ENCODE measurements at regions not wholly inside any gene's neighbourhood (a gene's known extent, or its start where the extent isn't known, plus 50 kb on each side); places are given as distances from the start of the nearest gene placed in this dataset.
A peak's percentile ranks its signal among the peaks of the same experiment; 100 is the strongest.
"Not testable (repeated sequence)": the region's sequence is repeated elsewhere in the genome, so short reads cannot be mapped to it uniquely, and the experiment has no call there.

DNA sequence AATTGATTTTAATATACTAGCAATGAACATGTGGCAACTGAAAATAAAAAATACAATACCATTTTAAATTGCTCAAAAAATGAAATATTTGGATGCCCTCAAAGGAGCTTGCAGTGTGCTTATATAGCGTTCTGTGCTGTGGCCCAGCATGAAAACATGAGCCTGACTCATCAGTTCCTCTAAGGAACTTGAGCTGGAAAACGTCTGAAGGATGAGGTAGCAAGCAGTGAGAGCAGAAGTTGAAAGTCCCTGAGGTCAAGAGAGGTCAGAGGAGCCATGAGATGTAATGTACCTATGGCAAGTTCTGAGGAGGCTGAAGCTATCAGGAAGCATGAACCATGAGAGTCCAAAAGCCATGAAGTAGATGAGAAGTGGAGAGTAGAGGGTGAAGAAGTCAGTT lies 59.7 kb downstream of the HMGB3 start:
- no peak for DNase-seq (ENCODE audit: low read depth in 2 of 2)

DNA sequence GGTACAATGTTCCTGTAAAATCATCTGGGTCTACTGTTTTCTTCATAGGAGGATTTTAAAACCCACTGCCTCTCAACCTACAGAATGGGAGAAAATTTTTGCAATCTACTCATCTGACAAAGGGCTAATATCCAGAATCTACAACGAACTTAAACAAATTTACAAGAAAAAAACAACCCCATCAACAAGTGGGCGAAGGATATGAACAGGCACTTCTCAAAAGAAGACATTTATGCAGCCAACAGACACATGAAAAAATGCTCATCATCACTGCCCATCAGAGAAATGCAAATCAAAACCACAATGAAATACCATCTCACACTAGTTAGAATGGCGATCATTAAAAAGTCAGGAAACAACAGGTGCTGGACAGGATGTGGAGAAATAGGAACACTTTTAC lies 83.2 kb downstream of the HMGB3 start:
- DNase-seq (ENCODE audit: low read depth in 2 of 2), result not testable (repeated sequence)

DNA sequence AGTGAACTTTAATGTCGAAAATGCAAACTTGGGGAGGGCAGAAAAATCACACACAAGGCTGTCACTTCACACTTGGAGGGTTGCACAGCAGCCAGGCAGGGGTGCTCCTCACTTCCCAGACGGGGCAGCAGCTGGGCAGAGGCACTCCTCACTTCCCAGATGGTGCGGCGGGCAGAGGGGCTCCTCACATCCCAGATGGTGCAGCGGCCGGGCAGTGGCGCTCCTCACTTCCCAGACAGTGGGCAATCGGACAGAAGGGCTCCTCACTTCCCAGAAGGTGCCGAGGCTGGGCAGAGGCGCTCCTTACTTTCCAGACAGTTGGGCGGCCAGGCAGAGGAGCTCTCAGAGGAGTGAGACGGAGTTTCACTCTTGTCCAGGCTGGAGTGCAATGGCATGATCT lies 90.6 kb downstream of the HMGB3 start:
- no peak for DNase-seq (ENCODE audit: low read depth in 2 of 2)

DNA sequence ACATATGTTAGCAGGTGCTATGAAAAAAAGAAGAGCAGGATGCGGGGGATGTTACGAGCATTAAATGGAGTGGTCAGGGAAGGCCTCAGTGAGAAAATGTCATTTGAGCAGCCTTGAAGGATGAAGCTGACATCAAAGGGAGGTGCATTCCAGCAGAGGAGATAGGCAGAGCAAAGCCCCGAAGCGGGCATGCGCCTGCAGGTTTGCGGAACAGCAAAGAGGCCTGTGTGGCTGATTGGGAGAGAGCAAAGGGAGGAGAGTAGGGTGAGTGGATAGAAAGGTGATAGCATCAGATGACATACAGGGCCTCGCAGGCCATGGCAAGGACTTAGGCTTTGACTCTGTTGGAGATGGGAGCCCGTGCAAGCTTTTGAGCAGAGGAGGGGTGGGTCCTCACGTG lies 95.4 kb upstream of the GPR50 start:
- DNase-seq (ENCODE audit: low read depth in 2 of 2), result no peak

DNA sequence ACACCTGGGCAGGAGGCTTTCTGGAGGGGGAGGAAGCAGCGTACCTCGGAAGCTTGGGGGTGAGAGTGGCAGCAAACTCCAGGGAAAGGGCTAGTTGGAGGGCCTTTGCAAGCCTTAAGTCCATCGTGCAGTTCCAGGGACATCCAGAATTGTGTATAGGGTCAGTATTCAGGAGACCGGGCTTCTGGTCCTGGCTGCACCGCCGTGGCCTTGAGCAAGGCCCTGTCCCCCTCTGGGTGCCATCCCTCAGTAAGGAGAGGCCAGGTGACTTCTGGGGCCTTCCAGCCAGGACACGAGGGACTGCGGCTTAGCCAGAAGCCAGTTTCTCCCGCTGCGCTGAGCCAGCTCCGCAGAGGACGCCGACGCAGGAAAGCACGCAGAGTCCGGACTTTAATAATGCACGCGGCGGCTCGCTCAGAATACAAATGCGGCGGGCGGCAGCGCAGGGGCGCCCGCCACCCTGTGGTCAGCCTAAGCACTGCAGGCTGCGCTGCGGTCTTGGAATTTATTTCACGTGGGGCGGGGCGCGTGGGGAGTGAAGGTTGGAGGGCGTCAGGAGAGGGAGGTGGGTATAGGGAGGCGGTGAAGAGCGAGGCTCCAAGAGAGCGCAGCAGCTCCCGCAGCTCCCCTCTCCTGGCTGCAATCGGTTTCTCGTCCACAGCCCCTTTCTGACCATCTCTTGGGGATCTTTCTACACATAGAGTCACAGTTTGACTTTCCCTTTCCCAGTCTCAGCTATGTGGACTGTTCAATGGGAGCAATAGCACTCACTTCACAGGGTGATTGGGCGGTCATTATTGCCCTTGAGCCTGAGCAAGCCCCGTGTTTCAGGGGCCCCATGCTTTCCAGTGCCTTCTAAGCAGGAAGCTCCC lies 94.1 kb upstream of the GPR50 start:
- peak; percentile 21 to 27 for DNase-seq (ENCODE audit: low read depth in 2 of 2)

DNA sequence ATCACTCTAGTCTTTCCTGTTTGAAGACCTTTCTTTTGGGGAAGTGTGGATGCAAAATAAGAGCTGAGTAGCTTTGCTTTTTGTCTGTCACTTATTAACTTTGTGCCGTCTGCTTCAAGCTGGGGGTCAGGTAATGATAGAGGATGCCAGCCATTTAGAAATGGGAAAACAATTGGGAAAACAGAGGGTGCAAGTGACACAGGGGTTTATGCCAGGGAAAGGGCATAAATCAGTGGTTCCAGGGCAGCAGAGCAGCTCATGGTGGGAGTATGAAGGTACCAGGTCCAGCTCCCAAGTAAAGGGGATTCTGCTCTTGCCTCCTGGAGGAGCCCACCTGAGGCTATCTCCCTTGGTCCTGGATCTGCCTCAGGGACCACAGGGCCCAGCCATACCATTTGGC lies 91.9 kb upstream of the GPR50 start:
- no peak for DNase-seq (ENCODE audit: low read depth in 2 of 2)

DNA sequence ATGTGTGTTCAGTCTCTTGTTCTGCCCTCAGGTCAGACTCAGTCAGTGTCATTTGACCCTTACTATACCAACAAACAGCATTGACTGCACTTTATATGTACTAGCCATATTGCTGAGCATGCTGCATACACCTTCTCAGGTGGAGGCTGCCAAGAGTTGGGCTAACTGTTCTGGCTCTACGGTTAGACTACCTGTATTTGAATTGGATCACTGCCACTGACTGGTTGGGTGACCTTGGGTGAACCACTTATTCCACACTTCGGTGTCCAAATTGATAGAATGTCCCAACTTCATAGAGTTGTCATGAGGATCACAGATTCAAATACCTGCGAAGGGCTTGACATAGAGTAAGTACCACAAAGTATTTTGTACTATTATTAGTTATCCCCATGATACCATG lies 91.2 kb upstream of the GPR50 start:
- DNase-seq (ENCODE audit: low read depth in 2 of 2), result no peak

DNA sequence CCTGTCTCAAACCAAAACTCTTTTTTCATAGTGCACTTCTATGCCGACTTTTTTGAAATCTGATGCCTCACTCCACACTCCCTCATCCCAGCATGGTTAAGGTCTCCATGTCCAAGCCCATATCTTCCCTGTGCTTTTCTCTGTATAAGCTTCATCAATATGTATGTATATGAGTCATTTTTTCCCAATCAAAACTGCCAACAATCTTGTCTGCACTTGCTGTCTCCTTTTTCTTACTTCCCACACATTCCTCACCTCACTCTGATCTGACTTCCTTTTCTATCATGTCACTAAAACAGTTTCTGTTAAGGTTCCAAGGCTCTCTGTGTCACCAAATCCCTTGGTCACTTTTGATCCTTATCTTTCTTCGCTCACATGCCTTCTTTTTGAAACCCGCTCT lies 88.2 kb upstream of the GPR50 start:
- no peak for DNase-seq (ENCODE audit: low read depth in 2 of 2)

DNA sequence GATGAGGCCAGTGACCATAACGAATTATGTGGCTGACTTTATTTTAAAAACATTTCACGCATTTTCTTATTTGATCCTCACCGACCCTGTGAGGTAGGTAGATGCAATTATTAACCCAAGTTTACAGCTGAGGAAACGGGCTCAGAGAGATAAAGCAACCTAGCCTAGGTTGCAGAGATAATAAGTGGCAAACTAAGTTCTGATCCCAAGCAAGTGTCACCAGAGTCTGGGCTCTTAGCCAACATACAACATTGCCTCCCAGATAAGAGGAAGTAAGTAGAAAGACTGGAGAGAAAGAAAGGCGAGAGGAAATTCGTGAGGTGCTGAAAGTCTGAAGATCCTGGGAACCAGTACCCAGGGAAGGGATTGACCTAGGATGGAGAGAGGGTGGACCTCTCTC lies 77.4 kb upstream of the GPR50 start:
- no peak for DNase-seq (ENCODE audit: low read depth in 2 of 2)

DNA sequence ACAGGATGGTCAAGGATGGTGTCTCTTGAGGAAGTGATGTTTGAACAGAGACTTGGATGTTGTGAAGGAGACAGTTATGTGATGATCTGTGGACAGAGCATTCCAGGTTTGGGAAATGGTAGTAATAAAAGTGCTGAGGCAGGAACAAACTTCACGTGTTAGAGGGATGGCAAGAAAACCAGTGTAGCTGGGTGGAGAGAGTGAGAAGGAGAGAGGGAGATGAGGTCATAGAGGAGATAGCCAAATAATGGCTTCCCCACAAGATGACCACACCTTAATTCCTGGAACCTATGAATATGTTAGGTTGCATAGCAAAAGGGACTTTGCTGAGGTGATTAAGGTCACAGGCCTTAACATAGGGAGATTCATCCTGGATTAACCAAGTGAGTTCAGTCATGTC lies 75.6 kb upstream of the GPR50 start:
- DNase-seq (ENCODE audit: low read depth in 2 of 2), result no peak

DNA sequence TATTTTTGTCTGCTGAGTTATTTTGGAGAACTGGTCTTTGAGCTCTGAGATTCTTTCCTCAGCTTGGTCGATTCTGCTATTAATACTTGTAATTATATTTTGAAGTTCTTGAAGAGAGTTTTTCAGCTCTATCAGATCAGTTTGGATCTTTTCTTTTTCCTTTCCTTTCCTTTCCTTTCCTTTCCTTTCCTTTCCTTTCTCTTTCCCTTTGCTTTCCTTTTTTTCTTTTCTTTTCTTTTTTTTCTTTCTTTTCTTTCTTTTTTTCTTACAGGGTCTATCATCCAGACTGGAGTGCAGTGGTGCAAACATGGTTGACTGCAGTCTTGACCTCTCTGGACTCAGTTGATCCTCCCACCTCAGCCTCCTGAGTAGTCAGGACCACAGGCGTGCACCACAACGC lies 63.2 kb upstream of the GPR50 start:
- DNase-seq (ENCODE audit: low read depth in 2 of 2), result not testable (repeated sequence)
